ENCODE measurements at regions not wholly inside any gene's neighbourhood (a gene's known extent, or its start where the extent isn't known, plus 50 kb on each side); places are given as distances from the start of the nearest gene placed in this dataset.
"Not testable (repeated sequence)": the region's sequence is repeated elsewhere in the genome, so short reads cannot be mapped to it uniquely, and the experiment has no call there.

DNA sequence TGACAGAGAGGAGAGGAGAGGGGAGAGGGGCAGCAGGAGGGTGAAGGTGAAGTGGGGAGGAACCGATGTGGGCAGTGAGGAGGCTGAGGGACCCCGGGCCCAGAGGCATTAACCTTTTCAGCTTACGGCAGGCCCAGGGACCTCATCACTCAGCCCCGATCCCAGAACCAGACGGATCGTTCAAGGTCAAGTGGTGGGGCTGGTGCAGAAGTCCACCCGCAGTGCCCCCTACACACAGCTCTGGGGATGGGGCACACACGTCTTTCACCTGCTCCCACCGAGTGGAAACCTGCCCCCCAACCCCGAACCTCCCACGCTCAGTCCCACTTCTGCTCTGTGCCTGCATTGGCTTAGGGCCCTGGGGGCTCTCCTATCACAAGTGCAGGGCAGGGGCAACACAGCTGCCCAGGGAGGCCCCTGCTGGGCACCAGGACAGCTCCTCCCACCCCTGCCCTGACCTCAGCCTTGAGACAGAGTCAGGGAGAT, 81.9 kb upstream of the GOLGA6L4 start:
- not testable (repeated sequence) for DNase-seq

DNA sequence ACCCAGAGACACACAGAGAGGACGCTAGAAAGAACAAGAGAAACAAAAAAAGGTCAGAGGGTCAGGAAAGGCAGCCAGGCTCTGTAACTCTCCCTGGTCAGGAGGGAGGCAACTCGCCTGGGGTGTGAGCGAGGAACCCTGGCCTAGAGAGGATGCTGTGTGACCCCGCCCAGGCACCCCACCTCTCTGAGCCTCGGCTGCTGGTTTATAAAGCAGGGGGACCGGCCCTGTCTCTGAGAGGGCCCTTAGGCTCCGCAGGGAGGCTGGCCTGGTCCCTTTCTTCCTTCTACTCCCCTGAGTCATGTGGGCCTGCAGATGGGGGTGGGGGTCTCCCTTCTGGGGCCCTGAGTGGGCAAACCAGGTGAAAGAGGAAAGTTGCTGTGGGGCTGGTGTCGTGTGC, 81.3 kb upstream of the GOLGA6L4 start:
- not testable (repeated sequence) for DNase-seq

DNA sequence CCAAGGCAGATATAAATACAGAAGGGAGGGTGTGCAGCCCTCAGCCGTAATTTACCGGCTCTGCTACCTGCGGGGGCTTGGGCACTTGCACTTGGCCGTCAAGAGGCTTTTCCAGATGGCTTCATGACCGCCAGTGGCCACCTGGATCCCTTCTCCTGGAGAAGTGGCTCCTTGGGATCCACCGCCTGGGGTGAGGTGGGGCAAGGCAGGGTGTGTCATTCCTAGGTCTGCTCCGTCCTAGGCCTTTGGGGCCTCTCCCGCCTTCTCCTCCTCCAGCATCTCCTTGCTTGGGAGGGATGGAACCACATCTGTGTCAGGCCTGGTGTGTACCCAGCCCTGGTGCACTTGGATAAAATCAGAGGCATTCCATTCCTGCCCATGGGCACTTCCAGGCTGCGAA, 80.8 kb upstream of the GOLGA6L4 start:
- DNase-seq: not testable (repeated sequence)

DNA sequence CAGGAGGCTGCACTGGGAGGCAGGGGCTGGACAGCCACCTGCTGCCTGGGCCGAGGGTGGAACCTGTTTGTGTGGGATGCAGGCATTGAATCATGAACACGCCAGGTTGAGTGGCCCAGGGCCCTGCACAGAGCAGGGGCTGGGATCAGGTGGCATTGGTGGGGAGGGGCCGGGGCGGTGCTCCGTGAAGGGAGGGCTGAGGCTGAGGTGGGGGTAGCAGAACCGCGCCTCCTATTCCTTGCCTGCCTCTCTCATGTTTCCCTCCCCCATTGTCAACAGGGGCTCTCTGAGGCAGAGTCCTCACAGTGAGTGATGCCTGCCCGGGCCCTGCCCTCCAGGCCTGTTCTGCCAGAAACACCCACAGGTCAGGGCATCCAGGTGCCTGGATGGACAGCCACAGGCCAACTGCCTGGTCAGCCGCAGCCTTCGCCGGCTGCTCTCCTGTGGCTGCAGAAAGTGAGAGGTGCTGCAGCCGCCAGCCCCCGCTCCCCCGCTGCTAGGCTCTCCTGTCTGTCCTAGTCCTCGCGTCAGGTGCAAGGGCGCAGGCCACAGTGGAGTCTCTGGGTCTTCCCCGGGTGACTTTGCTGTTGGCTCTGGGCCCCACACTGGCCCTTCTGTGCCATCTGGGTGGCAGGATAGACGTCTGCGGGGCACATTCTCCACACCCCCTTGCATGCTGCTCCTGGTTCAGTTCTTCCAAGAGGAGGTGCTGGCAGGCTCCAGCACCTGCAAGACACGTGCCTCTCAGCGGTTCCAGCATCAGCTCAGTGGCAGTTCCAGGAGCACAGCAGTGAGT, 79.6 kb upstream of the GOLGA6L4 start:
- DNase-seq: not testable (repeated sequence)

DNA sequence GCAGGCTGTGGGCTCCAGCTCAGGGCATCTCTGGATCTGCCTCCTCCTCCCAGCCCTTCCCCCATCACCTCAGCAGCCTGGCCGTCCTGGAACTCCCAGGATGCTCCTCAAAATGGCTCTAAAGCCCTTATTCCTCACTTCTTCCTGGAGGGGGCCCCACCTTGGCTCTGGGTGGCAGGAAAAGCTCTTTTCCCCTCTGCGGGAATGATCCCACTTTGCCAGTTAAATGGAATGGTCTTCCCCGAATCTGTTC, 79.1 kb upstream of the GOLGA6L4 start:
- not testable (repeated sequence) for DNase-seq

DNA sequence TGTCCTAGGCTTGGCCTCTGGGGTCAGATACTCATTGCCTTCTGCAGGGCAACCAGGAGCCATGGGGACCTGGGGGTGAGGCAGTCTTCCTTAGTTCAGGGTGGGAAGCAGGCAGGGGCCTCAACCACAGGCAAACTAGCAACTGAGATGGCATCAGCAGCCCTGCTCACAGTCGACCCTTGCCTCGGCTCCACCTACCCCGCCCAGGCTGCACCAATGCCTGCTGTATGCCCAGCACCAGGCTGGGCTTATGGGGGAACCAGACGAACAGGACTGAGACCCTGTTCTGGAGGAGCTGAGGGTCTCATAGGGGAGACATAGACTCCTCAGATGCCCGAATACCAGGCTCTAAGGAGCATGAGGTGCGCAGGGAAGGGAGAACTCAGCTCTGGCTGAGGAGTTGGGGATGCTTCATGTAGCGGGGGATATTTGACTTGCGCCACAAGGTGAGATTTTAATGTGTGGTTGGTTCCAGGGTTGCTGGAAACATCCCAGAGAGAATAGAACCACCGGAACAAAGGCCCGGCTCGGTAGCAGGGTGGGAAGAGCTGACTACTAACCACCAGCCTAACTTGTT, 78.4 kb upstream of the GOLGA6L4 start:
- not testable (repeated sequence) for DNase-seq

DNA sequence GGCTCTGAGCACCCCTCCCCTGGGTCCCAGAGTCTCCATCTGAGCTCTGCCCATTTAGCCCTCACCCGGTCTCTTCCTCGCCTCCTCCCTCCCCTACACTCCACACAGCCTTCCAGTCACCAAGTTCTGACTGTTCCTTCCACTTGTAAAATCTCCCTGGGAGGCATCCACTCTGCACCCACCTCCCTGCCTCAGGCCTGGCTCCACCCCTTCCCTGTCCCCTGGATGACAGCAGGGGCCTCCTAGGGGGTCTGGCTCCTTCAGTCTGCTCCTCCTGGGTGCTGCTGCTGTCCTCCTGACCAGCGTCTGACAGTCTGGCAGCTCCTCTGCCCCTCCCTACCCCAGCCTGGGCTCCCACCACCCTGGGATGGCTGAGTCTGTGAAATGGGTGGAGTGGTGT, 77.7 kb upstream of the GOLGA6L4 start:
- DNase-seq: not testable (repeated sequence)

DNA sequence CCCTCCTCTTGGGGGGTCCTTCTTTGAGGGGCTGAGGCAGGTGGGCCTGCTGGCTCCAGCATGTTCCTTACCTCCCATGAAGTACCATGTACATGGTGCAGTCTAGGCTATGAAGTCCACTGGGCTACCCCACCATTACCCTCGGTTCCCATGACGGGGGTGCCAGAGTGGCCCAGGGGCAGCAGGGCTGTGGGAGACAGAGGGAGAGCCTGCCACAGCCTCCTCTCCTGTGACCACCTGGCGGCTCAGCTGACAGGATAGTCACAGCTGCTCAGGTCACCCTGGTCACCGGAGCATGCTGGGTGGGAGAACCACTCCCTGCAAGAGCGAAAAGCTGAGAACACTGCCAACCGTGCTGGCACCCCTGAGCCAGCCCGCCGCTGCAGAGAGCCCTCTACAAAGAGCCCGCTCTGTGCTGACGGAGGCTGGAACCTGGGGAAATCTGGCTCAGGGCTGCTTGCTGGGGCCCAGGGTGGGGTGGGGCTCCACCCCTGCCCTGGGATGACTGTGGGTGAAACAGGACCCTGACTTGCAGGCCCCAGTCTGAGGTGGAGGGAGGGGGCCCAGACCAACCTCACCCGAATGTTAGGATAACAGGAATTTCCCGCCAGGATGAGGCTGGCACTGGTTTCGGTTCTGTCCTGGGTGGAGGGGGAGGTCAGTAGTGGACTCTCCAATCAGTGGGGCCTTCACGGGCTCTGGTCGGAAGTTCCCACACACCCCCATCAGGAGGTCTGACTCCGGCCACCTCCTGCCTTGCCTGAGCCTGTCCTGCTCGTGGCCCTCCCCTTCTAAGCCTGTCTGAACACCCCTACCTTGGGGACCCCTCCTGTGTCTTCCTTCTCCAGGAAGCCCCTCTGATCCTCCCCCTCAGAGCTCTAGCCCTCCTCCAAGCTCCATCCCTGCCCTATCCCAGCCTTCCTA, 76.0 kb upstream of the GOLGA6L4 start:
- DNase-seq: not testable (repeated sequence)

DNA sequence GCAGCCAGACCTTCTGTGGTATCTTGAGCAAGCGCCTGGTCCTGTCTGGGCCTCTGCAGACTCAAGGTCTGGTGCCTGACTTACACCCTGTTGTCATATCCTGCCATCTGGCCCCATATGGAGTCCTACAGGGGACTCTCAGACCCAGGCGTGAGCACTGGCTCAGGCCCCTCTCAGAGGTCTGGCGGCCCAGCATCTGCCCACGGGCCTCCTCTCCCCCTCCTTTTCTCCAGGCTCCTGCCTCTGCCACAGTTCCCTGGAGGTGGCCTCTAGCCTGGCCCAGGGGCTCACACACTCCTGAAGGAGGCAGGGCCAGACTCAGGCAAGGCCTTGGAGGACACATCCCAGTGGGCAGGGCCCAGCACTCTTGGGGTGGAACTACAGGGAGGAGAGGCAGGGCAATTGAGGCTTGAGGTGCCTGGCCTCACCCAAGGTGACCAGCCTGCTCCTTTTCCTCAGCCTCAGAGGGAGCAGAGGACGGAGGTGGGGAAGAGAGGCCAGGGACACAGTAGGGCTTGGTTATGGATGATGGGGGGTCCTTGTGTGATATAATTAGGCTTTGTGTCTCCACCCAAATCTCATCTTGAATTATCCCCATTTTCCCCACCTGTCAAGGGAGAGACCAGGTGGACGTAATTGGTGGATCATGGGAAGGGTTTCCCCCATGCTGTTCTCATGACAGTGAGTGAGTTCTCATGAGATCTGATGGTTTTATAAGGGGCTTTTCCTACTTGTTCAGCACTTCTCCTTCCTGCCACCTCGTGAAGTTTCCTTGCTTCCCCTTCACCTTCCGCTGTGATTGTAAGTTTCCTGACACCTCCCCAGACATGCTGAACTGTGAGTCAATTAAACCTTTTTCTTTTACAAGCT, 70.9 kb upstream of the GOLGA6L4 start:
- not testable (repeated sequence) for DNase-seq

DNA sequence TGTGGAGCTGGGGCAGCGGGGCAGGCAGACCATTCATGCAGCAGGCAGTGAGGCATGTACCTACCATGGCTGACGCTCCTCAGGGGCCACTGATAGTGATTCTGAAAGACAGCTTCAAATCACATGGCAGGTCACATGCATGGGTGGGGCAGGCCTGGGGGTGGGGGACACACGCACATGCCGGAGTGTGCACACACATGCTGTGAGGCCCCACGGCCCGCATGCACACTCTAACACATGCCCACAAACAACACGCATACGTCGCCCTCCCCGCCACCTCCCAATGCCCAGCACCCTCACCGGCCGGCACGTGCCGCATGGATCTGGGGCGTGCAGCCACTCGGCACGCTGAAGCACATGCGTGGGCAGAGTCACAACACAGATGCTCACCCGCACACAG, 65.5 kb upstream of the GOLGA6L4 start:
- DNase-seq: not testable (repeated sequence)

DNA sequence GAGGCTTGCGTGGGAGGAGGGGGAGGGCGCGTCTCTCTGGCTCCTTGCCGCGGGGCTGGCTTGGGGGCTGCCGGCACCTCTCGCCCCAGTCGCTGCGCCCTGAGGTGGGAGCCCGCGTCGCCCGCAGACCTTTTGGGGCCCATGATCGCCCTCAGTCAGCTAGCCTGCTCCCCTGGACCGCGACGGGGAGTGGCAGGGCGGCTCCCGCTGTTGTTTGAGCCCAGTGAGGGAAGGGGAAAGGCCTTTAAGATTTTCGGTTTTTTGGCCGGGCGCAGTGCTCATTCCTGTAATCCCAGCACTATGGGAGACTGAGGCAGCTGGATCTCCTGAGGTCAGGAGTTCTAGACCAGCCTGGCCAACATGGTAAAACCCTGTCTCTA, 62.4 kb upstream of the GOLGA6L4 start:
- peak; percentile 9 to 14 for DNase-seq

All from stimulated activated CD4-positive, alpha-beta T cell treated with anti-CD3 and anti-CD28 coated beads, Interleukin-2, amount 100 ng/mL, for 24 hours (primary cell).